ENCODE measurements at regions not wholly inside any gene's neighbourhood (a gene's known extent, or its start where the extent isn't known, plus 50 kb on each side); places are given as distances from the start of the nearest gene placed in this dataset.

DNA sequence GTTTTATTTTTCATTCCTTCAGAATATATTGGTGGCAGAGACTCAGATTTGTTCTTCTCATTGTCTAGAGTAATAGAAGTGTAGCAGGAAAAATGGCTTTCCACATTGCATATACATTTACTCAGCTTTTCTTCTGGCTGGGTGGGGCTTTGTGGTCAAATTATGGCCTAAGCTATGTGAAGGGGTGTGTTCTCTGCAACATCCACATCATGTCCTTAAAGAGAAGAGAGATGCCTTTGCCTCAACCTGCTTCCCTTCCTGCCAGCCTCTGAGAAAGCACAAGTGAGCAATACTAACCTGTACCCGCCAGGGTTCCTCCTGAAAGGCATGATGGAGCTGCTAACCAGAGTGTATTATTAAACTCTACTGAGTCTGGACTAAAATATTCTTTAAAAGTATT is 695.6 kb upstream of the FAM241A start:
- Mint-ChIP-seq H3K27me3 (ENCODE audit: insufficient read depth, unreplicated experiment) (no peaks in the 10 kb centered on the region), H3K36me3 (ENCODE audit: insufficient read depth, unreplicated experiment) (no peaks in the 10 kb centered on the region), H3K4me1 (ENCODE audit: low read depth, unreplicated experiment) (no peaks in the 10 kb centered on the region), H3K27ac (ENCODE audit: unreplicated experiment) (no peak overlapping the region), H3K4me3 (ENCODE audit: unreplicated experiment) (no peak overlapping the region), H3K9me3 (ENCODE audit: unreplicated experiment) (no peaks in the 10 kb centered on the region)
- Histone ChIP-seq H3K4me3 (ENCODE audit: low read depth, low read length) (no peak overlapping the region), H3K9me3 (no peaks in the 10 kb centered on the region), H3K4me1 (no peaks in the 10 kb centered on the region), H3K27me3 (replicated peaks; ENCODE audit: control insufficient read depth, insufficient read depth, low read length) (no peaks in the 10 kb centered on the region), H3K36me3 (ENCODE audit: control insufficient read depth, insufficient read depth, low read length) (no peaks in the 10 kb centered on the region)
- ChIA-PET POLR2A (no interaction called here), CTCF (no interaction called here)
- no peak for DNase-seq
- intact Hi-C loops (cut with micrococcal nuclease; ENCODE audit: unreplicated experiment): no loop called here
- BruUV-seq (replicated peaks): no TSS peak
- TF ChIP-seq, protein P1, sequence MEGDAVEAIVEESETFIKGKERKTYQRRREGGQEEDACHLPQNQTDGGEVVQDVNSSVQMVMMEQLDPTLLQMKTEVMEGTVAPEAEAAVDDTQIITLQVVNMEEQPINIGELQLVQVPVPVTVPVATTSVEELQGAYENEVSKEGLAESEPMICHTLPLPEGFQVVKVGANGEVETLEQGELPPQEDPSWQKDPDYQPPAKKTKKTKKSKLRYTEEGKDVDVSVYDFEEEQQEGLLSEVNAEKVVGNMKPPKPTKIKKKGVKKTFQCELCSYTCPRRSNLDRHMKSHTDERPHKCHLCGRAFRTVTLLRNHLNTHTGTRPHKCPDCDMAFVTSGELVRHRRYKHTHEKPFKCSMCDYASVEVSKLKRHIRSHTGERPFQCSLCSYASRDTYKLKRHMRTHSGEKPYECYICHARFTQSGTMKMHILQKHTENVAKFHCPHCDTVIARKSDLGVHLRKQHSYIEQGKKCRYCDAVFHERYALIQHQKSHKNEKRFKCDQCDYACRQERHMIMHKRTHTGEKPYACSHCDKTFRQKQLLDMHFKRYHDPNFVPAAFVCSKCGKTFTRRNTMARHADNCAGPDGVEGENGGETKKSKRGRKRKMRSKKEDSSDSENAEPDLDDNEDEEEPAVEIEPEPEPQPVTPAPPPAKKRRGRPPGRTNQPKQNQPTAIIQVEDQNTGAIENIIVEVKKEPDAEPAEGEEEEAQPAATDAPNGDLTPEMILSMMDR (IDR thresholded peaks at IDR 0.05; ENCODE audit: insufficient read depth in 1 of 2, low read depth in 1 of 2, low read length in 1 of 2, severe bottlenecking in 1 of 2, unreplicated experiment in 1 of 2): no peak

DNA sequence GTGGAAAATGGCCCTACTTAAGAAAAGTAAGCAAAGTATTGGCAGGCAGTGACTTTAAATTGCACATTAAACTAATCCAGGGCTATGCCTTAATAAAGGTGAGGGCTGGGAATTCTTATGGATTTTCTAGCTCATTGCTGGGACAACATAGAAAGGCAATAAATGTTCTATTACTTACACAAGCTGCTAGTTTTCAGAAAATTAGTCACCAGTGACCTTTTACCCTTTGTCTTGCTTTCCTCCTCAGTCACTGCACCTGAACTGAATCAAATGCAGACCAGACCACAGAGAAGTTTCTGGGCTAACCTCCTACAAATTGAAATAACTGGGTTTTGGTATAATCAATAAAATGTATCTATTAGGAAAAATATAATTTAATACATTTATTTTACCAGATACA is 694.4 kb upstream of the FAM241A start:
- ChIA-PET CTCF (no interaction called here), POLR2A (no interaction called here)
- Mint-ChIP-seq H3K36me3 (ENCODE audit: insufficient read depth, unreplicated experiment) (no peaks in the 10 kb centered on the region), H3K9me3 (ENCODE audit: unreplicated experiment) (no peaks in the 10 kb centered on the region), H3K4me3 (ENCODE audit: unreplicated experiment) (no peak overlapping the region), H3K27me3 (ENCODE audit: insufficient read depth, unreplicated experiment) (no peaks in the 10 kb centered on the region), H3K27ac (ENCODE audit: unreplicated experiment) (no peak overlapping the region), H3K4me1 (ENCODE audit: low read depth, unreplicated experiment) (no peaks in the 10 kb centered on the region)
- Histone ChIP-seq H3K36me3 (ENCODE audit: control insufficient read depth, insufficient read depth, low read length) (no peaks in the 10 kb centered on the region), H3K27me3 (replicated peaks; ENCODE audit: control insufficient read depth, insufficient read depth, low read length) (no peaks in the 10 kb centered on the region), H3K4me3 (ENCODE audit: low read depth, low read length) (no peak overlapping the region), H3K9me3 (no peaks in the 10 kb centered on the region), H3K4me1 (no peaks in the 10 kb centered on the region)
- intact Hi-C loops (cut with micrococcal nuclease; ENCODE audit: unreplicated experiment): no loop called here
- TF ChIP-seq, protein P1 (IDR thresholded peaks at IDR 0.05; ENCODE audit: insufficient read depth in 1 of 2, low read depth in 1 of 2, low read length in 1 of 2, severe bottlenecking in 1 of 2, unreplicated experiment in 1 of 2): no peak
- DNase-seq: no peak
- BruUV-seq (replicated peaks): no TSS peak

DNA sequence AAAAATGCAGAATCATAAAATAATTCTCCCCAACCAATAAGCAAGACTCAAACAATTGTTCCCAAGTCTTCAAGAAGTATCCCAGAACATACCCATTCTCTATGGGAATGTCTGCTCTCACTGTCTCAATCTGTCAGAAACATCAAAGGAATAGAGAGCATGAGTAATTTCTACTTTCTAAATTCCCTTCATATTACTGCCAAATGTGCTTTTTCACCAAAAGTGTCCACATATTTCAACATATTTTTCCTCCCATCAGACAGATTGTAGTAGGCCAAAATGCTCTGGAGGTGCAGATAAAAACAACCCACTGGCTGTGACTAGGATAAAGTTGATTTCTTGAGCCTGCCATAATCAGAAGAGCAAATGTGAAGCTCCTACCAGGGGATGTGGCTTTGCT is 692.0 kb upstream of the FAM241A start:
- H3K36me3 Mint-ChIP-seq (ENCODE audit: insufficient read depth, unreplicated experiment): no peaks in the 10 kb centered on the region
- H3K9me3 Mint-ChIP-seq (ENCODE audit: unreplicated experiment): no peaks in the 10 kb centered on the region
- H3K27me3 Mint-ChIP-seq (ENCODE audit: insufficient read depth, unreplicated experiment): no peaks in the 10 kb centered on the region
- Histone ChIP-seq H3K4me1 (no peaks in the 10 kb centered on the region), H3K9me3 (no peaks in the 10 kb centered on the region), H3K36me3 (ENCODE audit: control insufficient read depth, insufficient read depth, low read length) (no peaks in the 10 kb centered on the region), H3K4me3 (ENCODE audit: low read depth, low read length) (no peak overlapping the region), H3K27me3 (replicated peaks; ENCODE audit: control insufficient read depth, insufficient read depth, low read length) (no peaks in the 10 kb centered on the region)
- ChIA-PET CTCF (no interaction called here), POLR2A (no interaction called here)
- DNase-seq: no peak
- H3K4me1 Mint-ChIP-seq (ENCODE audit: low read depth, unreplicated experiment): no peaks in the 10 kb centered on the region
- intact Hi-C loops (cut with micrococcal nuclease; ENCODE audit: unreplicated experiment): no loop called here
- no peak overlapping the region for H3K4me3 Mint-ChIP-seq (ENCODE audit: unreplicated experiment)
- H3K27ac Mint-ChIP-seq (ENCODE audit: unreplicated experiment): no peak overlapping the region
- TF ChIP-seq, protein P1 (IDR thresholded peaks at IDR 0.05; ENCODE audit: insufficient read depth in 1 of 2, low read depth in 1 of 2, low read length in 1 of 2, severe bottlenecking in 1 of 2, unreplicated experiment in 1 of 2): no peak
- no TSS peak for BruUV-seq (replicated peaks)
